H1 (cell line): ENCODE measurements at regions not wholly inside any gene's neighbourhood (a gene's known extent, or its start where the extent isn't known, plus 50 kb on each side); places are given as distances from the start of the nearest gene placed in this dataset.

Experiments used
- CTCF ChIA-PET: fragments of 300-600 bp; sonication (Branson Sonifier 250); formaldehyde crosslinking; loops from one replicate; lab custom pipeline; 2021; ENCODE audit not compliant: partially characterized antibody; lab: Charles Lee
- POLR2A ChIA-PET: fragments of 300-600 bp; sonication (Branson Sonifier 250); formaldehyde crosslinking; loops from one replicate; lab custom pipeline; 2021; ENCODE audit warnings: inconsistent platforms; ENCODE audit not compliant: partially characterized antibody; lab: Charles Lee
- DNase-seq, 2 experiments: peaks; one replicate each; pipeline versions ENCODE4 v3.0.0 to v3.0.0-alpha.2; 2010 to 2022; ENCODE audit warnings: low spot score in 2 of 2, low read depth in 1 of 2, mixed read lengths in 1 of 2
- FAIRE-seq: peaks from 2 replicates; lab custom pipeline; 2011; peaks lifted over from hg19 to GRCh38; lab: Jason Lieb, UNC
- H2AFZ ChIP-seq: 2 replicates; pipeline ENCODE4 v1.8.1; 2012; ENCODE audit warnings: low read length, inconsistent platforms
- H2AK5ac ChIP-seq: 2 replicates; pipeline ENCODE4 v1.6.1; 2013; ENCODE audit warnings: low read depth, low read length
- H2BK120ac ChIP-seq: replicated peaks from 2 replicates; pipeline ENCODE3; 2013; ENCODE audit warnings: low read depth, low read length, inconsistent platforms
- H2BK12ac ChIP-seq: 2 replicates; pipeline ENCODE4 v1.6.1; 2013; ENCODE audit warnings: low read depth, low read length
- H2BK15ac ChIP-seq: 2 replicates; pipeline ENCODE4 v1.6.1; 2013; ENCODE audit warnings: low read length
- H2BK20ac ChIP-seq: 2 replicates; pipeline ENCODE4 v1.6.1; 2013; ENCODE audit warnings: low read length
- H2BK5ac ChIP-seq: 2 replicates; pipeline ENCODE4 v1.6.1; 2013; ENCODE audit warnings: low read depth, low read length
- H3K14ac ChIP-seq: 2 replicates; pipeline ENCODE4 v1.6.1; 2013; ENCODE audit warnings: inconsistent platforms; ENCODE audit not compliant: insufficient read length
- H3K18ac ChIP-seq: 2 replicates; pipeline ENCODE4 v1.6.1; 2013; ENCODE audit warnings: low read length; ENCODE audit errors: extremely low read depth
- H3K23ac ChIP-seq: 2 replicates; pipeline ENCODE4 v1.6.1; 2013; ENCODE audit warnings: inconsistent platforms; ENCODE audit not compliant: insufficient read length
- H3K23me2 ChIP-seq: 2 replicates; pipeline ENCODE4 v1.6.1; 2013; ENCODE audit warnings: low read depth, low read length
- H3K27ac ChIP-seq: 2 replicates; pipeline ENCODE4 v1.6.1; 2011; ENCODE audit warnings: low read depth, low read length, inconsistent platforms
- H3K27me3 ChIP-seq, 4 experiments: replicated peaks in 1 of 4; 1 replicate in 1 of 4; 2 replicates in 3 of 4; pipeline versions ENCODE4 v1.6.1 to v1.8.1; 2011 to 2013; ENCODE audit warnings: low read length in 3 of 4, mild to moderate bottlenecking in 3 of 4, inconsistent platforms in 2 of 4, mixed read lengths in 2 of 4, moderate library complexity in 1 of 4; ENCODE audit not compliant: control insufficient read depth in 3 of 4, insufficient read depth in 3 of 4; ENCODE audit errors: extremely low read depth in 1 of 4
- H3K36me3 ChIP-seq, 4 experiments: 2 replicates each; pipeline versions ENCODE4 v1.6.1 to v1.8.1; 2011 to 2013; ENCODE audit warnings: mild to moderate bottlenecking in 4 of 4, low read length in 3 of 4, moderate library complexity in 2 of 4, control low read depth in 1 of 4, inconsistent platforms in 1 of 4; ENCODE audit not compliant: insufficient read depth in 4 of 4, control insufficient read depth in 2 of 4
- H3K4ac ChIP-seq: replicated peaks from 2 replicates; pipeline ENCODE3; 2013; ENCODE audit warnings: low read length, low read depth, mixed read lengths, inconsistent platforms; ENCODE audit not compliant: insufficient read length
- H3K4me1 ChIP-seq, 4 experiments: replicated peaks in 1 of 4; 1 replicate in 1 of 4; 2 replicates in 3 of 4; pipeline versions ENCODE4 v1.6.1 to v1.8.1; 2011 to 2013; ENCODE audit warnings: low read length in 3 of 4, inconsistent platforms in 2 of 4, mixed read lengths in 1 of 4; ENCODE audit not compliant: insufficient read depth in 4 of 4, control insufficient read depth in 3 of 4
- H3K4me2 ChIP-seq, 2 experiments: 2 replicates each; pipeline versions ENCODE4 v1.6.1 to v1.8.1; 2011 to 2013; ENCODE audit warnings: low read depth in 2 of 2, low read length in 2 of 2, control low read depth in 1 of 2, inconsistent platforms in 1 of 2, mild to moderate bottlenecking in 1 of 2; ENCODE audit not compliant: insufficient read depth in 1 of 2
- H3K4me3 ChIP-seq, 4 experiments: fragments of 200-600, 300-600 bp in 1 of 4; sonication (generic), shearing (Covaris generic), sonication (Bioruptor Twin) in 1 of 4; 2 replicates each; pipeline versions ENCODE4 v1.5.1 to v1.8.1; 2011 to 2016; ENCODE audit warnings: low read length in 4 of 4, low read depth in 3 of 4, control low read depth in 2 of 4, inconsistent platforms in 2 of 4, mild to moderate bottlenecking in 2 of 4, mixed read lengths in 1 of 4, moderate library complexity in 1 of 4; ENCODE audit not compliant: insufficient read depth in 2 of 4; ENCODE audit errors: extremely low read depth in 1 of 4
- H3K56ac ChIP-seq: replicated peaks from 2 replicates; pipeline ENCODE3; 2013; ENCODE audit warnings: low read depth, mild to moderate bottlenecking, mixed read lengths, low read length, inconsistent platforms; ENCODE audit not compliant: insufficient read length
- H3K79me1 ChIP-seq: 2 replicates; pipeline ENCODE4 v1.6.1; 2013; ENCODE audit warnings: low read depth, low read length, control low read depth
- H3K79me2 ChIP-seq, 2 experiments: 2 replicates each; pipeline versions ENCODE4 v1.6.1 to v1.8.1; 2012 to 2013; ENCODE audit warnings: low read length in 2 of 2, mild to moderate bottlenecking in 2 of 2, inconsistent platforms in 1 of 2; ENCODE audit not compliant: insufficient read depth in 2 of 2, control insufficient read depth in 1 of 2
- H3K9ac ChIP-seq, 4 experiments: replicated peaks in 1 of 4; 1 replicate in 1 of 4; 2 replicates in 3 of 4; pipeline versions ENCODE4 v1.6.1 to v1.8.1; 2011 to 2013; ENCODE audit warnings: low read depth in 3 of 4, low read length in 3 of 4, control low read depth in 2 of 4, mild to moderate bottlenecking in 2 of 4, moderate library complexity in 2 of 4, inconsistent platforms in 1 of 4; ENCODE audit errors: extremely low read depth in 1 of 4
- H3K9me3 ChIP-seq, 2 experiments: 2 replicates each; pipeline versions ENCODE4 v1.6.1 to v1.8.1; 2012 to 2013; ENCODE audit warnings: mild to moderate bottlenecking in 2 of 2, moderate library complexity in 2 of 2, control low read depth in 1 of 2, inconsistent platforms in 1 of 2, low read depth in 1 of 2, low read length in 1 of 2, mixed read lengths in 1 of 2; ENCODE audit not compliant: insufficient read depth in 2 of 2
- H4K20me1 ChIP-seq, 2 experiments: replicated peaks in 1 of 2; 2 replicates each; pipeline versions ENCODE3 to v1.8.1; 2011 to 2013; ENCODE audit warnings: inconsistent platforms in 2 of 2, low read length in 2 of 2, mild to moderate bottlenecking in 1 of 2; ENCODE audit not compliant: insufficient read depth in 2 of 2, control insufficient read depth in 1 of 2
- H4K5ac ChIP-seq: 2 replicates; pipeline ENCODE4 v1.6.1; 2013; ENCODE audit warnings: low read length, low read depth, mixed read lengths, inconsistent platforms; ENCODE audit not compliant: insufficient read length
- H4K8ac ChIP-seq: 2 replicates; pipeline ENCODE4 v1.8.0; 2013; ENCODE audit warnings: mild to moderate bottlenecking, moderate library complexity, low read length, inconsistent platforms; ENCODE audit not compliant: insufficient read depth; ENCODE audit errors: extremely low read depth
- H4K91ac ChIP-seq: replicated peaks from 2 replicates; pipeline ENCODE3; 2013; ENCODE audit warnings: low read length, mixed read lengths, inconsistent platforms; ENCODE audit not compliant: insufficient read length
- BRCA1 ChIP-seq: IDR thresholded peaks from 2 replicates; pipeline ENCODE4 v1.6.1; 2012; ENCODE audit warnings: low read depth, low read length, improper control_type of control experiment
- KDM4A ChIP-seq: IDR thresholded peaks from one replicate; pipeline ENCODE4 v1.7.1; 2012; ENCODE audit warnings: low read depth, mild to moderate bottlenecking, moderate library complexity, low read length, inconsistent platforms; ENCODE audit not compliant: severe bottlenecking
- WGBS, 2 experiments: shearing (Covaris generic) in 1 of 2; methylation state at CpG; one replicate each; pipeline versions ENCODE4 v1.1.6 to v1.1.7; 2013 to 2015; ENCODE audit warnings: low lambda C conversion rate in 2 of 2, mixed read lengths in 2 of 2, inconsistent platforms in 1 of 2, low coverage in 1 of 2, missing lambda C conversion rate in 1 of 2; ENCODE audit not compliant: insufficient replicate concordance in 2 of 2, insufficient coverage in 1 of 2, insufficient read length in 1 of 2; ENCODE audit errors: extremely low coverage in 1 of 2, missing lambda C conversion rate in 1 of 2; 5-methylcytosine and 5-hydroxymethylcytosine counted together

GRCh38 chr2:176501617-176502016 is 232.4 kb downstream of the MTX2 start:
- Histone ChIP-seq H2BK20ac (no peak overlapping the region), H3K4me3 (no peak overlapping the region), H2BK12ac (no peak overlapping the region), H3K23ac (no peak overlapping the region), H3K4ac (no peak overlapping the region), H2AK5ac (no peak overlapping the region), H3K36me3 (no peaks in the 10 kb centered on the region), H3K79me2 (no peaks in the 10 kb centered on the region), H2BK15ac (no peak overlapping the region), H4K20me1 (no peaks in the 10 kb centered on the region), H2BK5ac (no peak overlapping the region), H3K4me2 (no peak overlapping the region), H3K4me1 (no peaks in the 10 kb centered on the region), H2BK120ac (no peak overlapping the region), H2AFZ (no peak overlapping the region), H4K8ac (no peak overlapping the region), H3K18ac (no peak overlapping the region), H4K91ac (no peak overlapping the region), H3K9me3 (no peaks in the 10 kb centered on the region), H3K56ac (no peak overlapping the region), H3K14ac (no peak overlapping the region), H3K27ac (no peak overlapping the region), H3K79me1 (no peaks in the 10 kb centered on the region), H4K5ac (no peak overlapping the region), H3K23me2 (no peaks in the 10 kb centered on the region), H3K9ac (no peak overlapping the region), H3K27me3 (no peaks in the 10 kb centered on the region; a peak in 2 of 7 replicates)
- POLR2A ChIA-PET: interaction anchor here (1.3 kb wide), 1 partner anchor 33 kb away, joined by 3 read pairs; no protein-coding TSS in a partner anchor
- FAIRE-seq (no peak), DNase-seq (no peak)
- CTCF ChIA-PET: interaction anchor here (0.6 to 0.7 kb wide), 2 partner anchors 11 to 147 kb away, joined by 3 read pairs; no protein-coding TSS in a partner anchor
- 76% methylated on average over 3 of the region's 3 CpGs; no CpG with 5 or more reads in 1 of the 2 experiments for WGBS, 2 experiments
- no peak for TF ChIP-seq BRCA1
- TF ChIP-seq KDM4A: no peak
